ENCODE measurements at regions not wholly inside any gene's neighbourhood (a gene's known extent, or its start where the extent isn't known, plus 50 kb on each side); places are given as distances from the start of the nearest gene placed in this dataset.

- Histone ChIP-seq H2BK20ac (ENCODE audit: low read depth, low read length, poor library complexity, severe bottlenecking) (no peak overlapping the region), H4K5ac (ENCODE audit: insufficient read length, low read depth, low read length) (no peak overlapping the region), H4K8ac (replicated peaks; ENCODE audit: insufficient read length, low read depth, low read length) (no peak overlapping the region), H3K9me3 (ENCODE audit: control insufficient read depth, low read depth, low read length) (no peaks in the 10 kb centered on the region), H3T11ph (ENCODE audit: low read length) (no peak overlapping the region), H3K4ac (ENCODE audit: low read depth, low read length) (no peak overlapping the region), H2AFZ (ENCODE audit: low read length) (no peak overlapping the region), H3K79me2 (ENCODE audit: insufficient read depth, low read length) (no peaks in the 10 kb centered on the region), H2BK5ac (ENCODE audit: insufficient read length, low read length) (no peak overlapping the region), H2BK15ac (ENCODE audit: low read depth, low read length) (no peak overlapping the region), H3K56ac (ENCODE audit: insufficient read length, low read depth, low read length) (no peak overlapping the region), H3K9ac (ENCODE audit: extremely low read depth, insufficient read length, low read length) (no peak overlapping the region), H3K27ac (ENCODE audit: insufficient read length, low read depth, low read length) (no peak overlapping the region), H4K91ac (ENCODE audit: insufficient read length, low read depth, low read length) (no peak overlapping the region), H3K79me1 (ENCODE audit: insufficient read depth, low read depth, low read length, poor library complexity, severe bottlenecking) (no peaks in the 10 kb centered on the region), H2BK12ac (ENCODE audit: insufficient read length, low read depth, low read length) (no peak overlapping the region), H3K4me2 (ENCODE audit: insufficient read depth, insufficient read length, low read length) (no peak overlapping the region), H2BK120ac (ENCODE audit: low read depth, low read length, poor library complexity, severe bottlenecking) (no peak overlapping the region), H3K18ac (ENCODE audit: insufficient read length, low read depth, low read length) (no peak overlapping the region), H2AK5ac (ENCODE audit: insufficient read length, low read length) (no peak overlapping the region), H4K20me1 (ENCODE audit: control insufficient read depth, insufficient read depth, insufficient read length) (no peaks in the 10 kb centered on the region), H3K23ac (ENCODE audit: insufficient read length, low read depth, low read length) (no peak overlapping the region), H3K23me2 (ENCODE audit: insufficient read length, low read depth, low read length, poor library complexity, severe bottlenecking) (no peaks in the 10 kb centered on the region), H3K4me1 (ENCODE audit: insufficient read depth, low read length) (no peaks in the 10 kb centered on the region), H3K14ac (ENCODE audit: insufficient read depth, low read length) (no peak overlapping the region), H3K27me3 (ENCODE audit: insufficient read depth, low read length) (no peaks in the 10 kb centered on the region)
- no CpG with 5 or more reads among the region's 4 CpGs for WGBS (ENCODE audit: extremely low coverage, insufficient read length, low lambda C conversion rate)
- TF ChIP-seq CTCF (conservative IDR thresholded peaks at IDR 0.05): no peak
- H3K27ac Mint-ChIP-seq: no peak overlapping the region
- DNase-seq: no peak
- H3K9me3 Mint-ChIP-seq: no peaks in the 10 kb centered on the region
- H3K27me3 Mint-ChIP-seq (ENCODE audit: low read depth): no peaks in the 10 kb centered on the region
- H3K36me3 Mint-ChIP-seq (ENCODE audit: insufficient read depth in 1 of 3, low read depth in 3 of 3): no peaks in the 10 kb centered on the region
- peaks cover 0 to 3% of the 10 kb centered on the region in 2 experiments; a peak in 1 of 4 replicates for H3K4me1 Mint-ChIP-seq
- H3K4me3 Mint-ChIP-seq: no peak overlapping the region
Measured at GRCh38 chr9:119026120-119026519, 343.1 kb downstream of the BRINP1 start.

All from H9 (cell line).